DND-41 (cell line): ENCODE measurements at regions not wholly inside any gene's neighbourhood (a gene's known extent, or its start where the extent isn't known, plus 50 kb on each side); places are given as distances from the start of the nearest gene placed in this dataset.

Experiments used
- CTCF ChIP-seq: IDR thresholded peaks from 2 replicates; pipeline ENCODE4 v1.5.1; 2012; ENCODE audit warnings: borderline replicate concordance, low read length, moderate library complexity, mild to moderate bottlenecking; ENCODE audit not compliant: poor library complexity, severe bottlenecking; ENCODE audit errors: extremely low read depth
- EZH2 ChIP-seq: IDR thresholded peaks from 3 replicates; pipeline ENCODE4 v1.6.1; 2012; ENCODE audit warnings: borderline replicate concordance, low read depth, mild to moderate bottlenecking, moderate library complexity, low read length, inconsistent platforms; ENCODE audit not compliant: severe bottlenecking

DNA sequence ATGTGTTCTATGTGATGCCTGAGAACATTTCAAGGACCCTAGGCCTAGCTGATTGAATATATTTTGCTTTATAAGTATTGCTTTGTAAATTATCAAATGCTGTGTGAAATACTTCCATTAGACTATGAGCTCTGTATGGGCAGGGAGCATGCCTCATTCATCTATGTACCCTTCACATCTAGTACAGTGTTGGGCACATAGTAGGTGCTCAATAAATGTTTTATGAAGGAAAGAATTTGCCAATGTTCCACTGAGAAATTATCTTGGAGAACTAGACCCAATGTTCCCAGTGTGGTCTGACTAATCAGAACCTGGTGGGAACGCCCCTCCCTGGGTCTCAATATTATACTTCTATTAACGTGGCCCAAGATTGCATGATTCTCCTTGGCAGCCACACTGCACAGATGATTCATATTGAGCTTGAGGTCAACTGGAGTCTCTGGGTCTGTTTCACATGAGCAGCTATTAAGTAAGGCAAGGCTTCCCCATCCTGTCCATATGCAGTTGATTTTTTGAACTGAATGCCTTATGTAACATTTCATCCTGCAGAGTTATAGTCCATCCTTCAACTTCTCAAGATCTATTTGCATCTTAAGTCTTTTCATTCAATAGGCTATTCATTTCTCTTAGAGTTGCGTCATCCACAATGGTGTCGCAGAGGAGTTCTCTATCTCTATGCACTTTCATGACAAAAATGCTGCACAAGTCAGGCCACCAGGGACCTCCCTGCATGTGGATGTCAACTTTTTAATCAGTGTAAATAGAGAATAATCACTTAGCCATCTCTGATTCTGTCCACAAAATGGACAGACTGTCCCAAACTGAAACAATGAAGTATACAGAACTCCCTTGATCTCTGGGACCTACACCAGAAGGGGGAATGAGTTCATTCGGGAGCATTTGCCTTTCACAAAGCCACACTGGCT is 257.6 kb downstream of the CYP26B1 start:
- no peak for TF ChIP-seq CTCF
- no peak for TF ChIP-seq EZH2
